Thymus (tissue), 11 donors: ENCODE measurements at regions not wholly inside any gene's neighbourhood (a gene's known extent, or its start where the extent isn't known, plus 50 kb on each side); places are given as distances from the start of the nearest gene placed in this dataset.
"Not testable (repeated sequence)": the region's sequence is repeated elsewhere in the genome, so short reads cannot be mapped to it uniquely, and the experiment has no call there.

Experiments used
- DNase-seq, 9 donors: peaks; one replicate each; pipeline ENCODE4 v3.0.0-alpha.2; 2013; ENCODE audit warnings: low spot score in 9 of 9, low read depth in 6 of 9, missing footprints in 1 of 9
- H3K27ac ChIP-seq, 2 donors: one replicate each; pipeline ENCODE4 v1.5.1; 2013; ENCODE audit warnings: control low read depth in 1 of 2, low read depth in 1 of 2, low read length in 1 of 2, mild to moderate bottlenecking in 1 of 2, moderate library complexity in 1 of 2
- H3K27me3 ChIP-seq, 2 donors: one replicate each; pipeline ENCODE4 v1.5.1; 2013; ENCODE audit warnings: low read length in 1 of 2; ENCODE audit not compliant: control insufficient read depth in 2 of 2, insufficient read depth in 1 of 2
- H3K36me3 ChIP-seq, 2 donors: one replicate each; pipeline ENCODE4 v1.5.1; 2013; ENCODE audit warnings: low read length in 1 of 2, mild to moderate bottlenecking in 1 of 2, moderate library complexity in 1 of 2; ENCODE audit not compliant: control insufficient read depth in 2 of 2, insufficient read depth in 2 of 2
- H3K4me1 ChIP-seq, 2 donors: one replicate each; pipeline ENCODE4 v1.5.1; 2013; ENCODE audit warnings: low read length in 2 of 2; ENCODE audit not compliant: control insufficient read depth in 2 of 2, insufficient read depth in 2 of 2
- H3K4me3 ChIP-seq, 2 donors: one replicate each; pipeline ENCODE4 v1.5.1; 2013; ENCODE audit warnings: low read length in 2 of 2, control low read depth in 1 of 2, mild to moderate bottlenecking in 1 of 2
- H3K9me3 ChIP-seq, 2 donors: one replicate each; pipeline ENCODE4 v1.5.1; 2013; ENCODE audit warnings: low read length in 1 of 2, mild to moderate bottlenecking in 1 of 2; ENCODE audit not compliant: control insufficient read depth in 2 of 2, insufficient read depth in 1 of 2
- WGBS: extraction: QIAGEN DNeasy Blood & Tissue Kit; methylation state at CpG from one replicate; pipeline ENCODE4 v1.1.7; 2013; 5-methylcytosine and 5-hydroxymethylcytosine counted together
- donor health status: healthy.

- no peaks in the 10 kb centered on the region for H3K27me3 ChIP-seq
- no peaks in the 10 kb centered on the region for H3K9me3 ChIP-seq
- H3K27ac ChIP-seq: no peak overlapping the region
- H3K36me3 ChIP-seq: no peaks in the 10 kb centered on the region
- 95% methylated on average over 9 of the region's 9 CpGs for WGBS
- no peak for DNase-seq
- H3K4me1 ChIP-seq: no peaks in the 10 kb centered on the region
- H3K4me3 ChIP-seq: no peak overlapping the region
Measured at GRCh38 chrX:124426288-124427169, 80.2 kb downstream of the SH2D1A start.

- H3K9me3 ChIP-seq: no peaks in the 10 kb centered on the region
- H3K4me3 ChIP-seq: no peak overlapping the region
- H3K4me1 ChIP-seq: no peaks in the 10 kb centered on the region
- 49% methylated on average over 2 of the region's 2 CpGs for WGBS
- H3K27me3 ChIP-seq: no peaks in the 10 kb centered on the region
- no peaks in the 10 kb centered on the region for H3K36me3 ChIP-seq
- DNase-seq: no peak
- no peak overlapping the region for H3K27ac ChIP-seq
Measured at GRCh38 chrX:124433186-124433585, 86.8 kb downstream of the SH2D1A start.

DNA sequence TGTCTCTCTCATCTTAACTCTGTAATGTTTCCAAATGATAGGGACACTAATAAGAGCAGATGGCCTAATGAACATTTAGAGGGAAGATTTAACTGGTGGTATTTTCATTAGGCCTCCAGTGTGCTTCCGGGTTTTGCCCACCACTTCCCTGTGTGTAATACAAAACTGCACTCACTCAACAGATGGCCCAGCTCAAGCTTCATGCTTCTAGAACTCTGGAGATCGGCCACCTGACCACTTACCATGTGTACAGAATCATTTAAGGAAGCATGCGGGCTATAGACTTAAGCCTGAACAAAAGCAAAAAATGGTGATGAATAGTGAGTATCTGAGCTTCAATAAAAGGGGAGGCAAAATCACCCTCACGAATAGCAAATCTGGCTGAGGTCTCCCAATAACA, 89.3 kb downstream of the SH2D1A start:
- H3K9me3 ChIP-seq: no peaks in the 10 kb centered on the region
- H3K36me3 ChIP-seq: no peaks in the 10 kb centered on the region
- H3K4me1 ChIP-seq: no peaks in the 10 kb centered on the region
- no peak for DNase-seq
- no peak overlapping the region for H3K4me3 ChIP-seq
- no peak overlapping the region for H3K27ac ChIP-seq
- no peaks in the 10 kb centered on the region for H3K27me3 ChIP-seq
- 98% methylated on average over 4 of the region's 4 CpGs for WGBS

GRCh38 chrX:124440695-124441094, 94.3 kb downstream of the SH2D1A start:
- DNase-seq: no peak
- Histone ChIP-seq H3K27me3 (no peaks in the 10 kb centered on the region), H3K9me3 (no peaks in the 10 kb centered on the region), H3K27ac (no peak overlapping the region), H3K4me1 (no peaks in the 10 kb centered on the region), H3K4me3 (no peak overlapping the region), H3K36me3 (no peaks in the 10 kb centered on the region)
- WGBS: 90% methylated on average over 2 of the region's 2 CpGs

DNA sequence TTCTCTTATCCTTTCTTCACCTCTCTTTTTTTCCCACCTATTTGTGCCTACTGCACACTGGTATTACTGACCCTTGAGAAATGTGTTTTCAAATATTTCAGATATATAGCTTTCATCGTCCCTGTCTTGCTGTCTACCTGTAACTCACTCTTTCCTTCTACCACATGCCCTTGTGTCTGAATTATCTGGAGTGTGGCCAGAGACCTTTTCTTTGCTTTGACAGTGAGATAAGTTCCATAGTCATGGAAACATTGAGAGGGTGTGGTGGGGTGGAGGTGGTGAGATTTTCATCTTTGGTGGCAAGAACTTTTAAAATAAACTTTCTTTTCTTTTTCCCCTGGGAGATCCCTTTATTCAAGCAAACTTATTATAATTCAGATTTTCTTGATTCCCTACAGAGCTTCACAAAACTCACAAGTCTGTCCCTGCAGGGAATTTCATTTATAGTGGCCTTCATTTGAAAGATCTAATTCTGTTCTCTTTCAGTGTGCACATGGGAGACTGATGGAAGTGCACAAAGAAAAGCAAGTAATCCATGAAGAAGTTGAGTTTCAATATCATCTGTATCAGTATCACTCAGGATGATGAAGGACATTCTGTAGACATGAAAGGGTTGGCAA, 95.7 kb downstream of the SH2D1A start:
- Histone ChIP-seq H3K4me3 (no peak overlapping the region), H3K4me1 (no peaks in the 10 kb centered on the region), H3K9me3 (no peaks in the 10 kb centered on the region), H3K27me3 (no peaks in the 10 kb centered on the region), H3K36me3 (no peaks in the 10 kb centered on the region), H3K27ac (no peak overlapping the region)
- WGBS: 97% methylated on average over 1 of the region's 1 CpG
- DNase-seq: no peak

DNA sequence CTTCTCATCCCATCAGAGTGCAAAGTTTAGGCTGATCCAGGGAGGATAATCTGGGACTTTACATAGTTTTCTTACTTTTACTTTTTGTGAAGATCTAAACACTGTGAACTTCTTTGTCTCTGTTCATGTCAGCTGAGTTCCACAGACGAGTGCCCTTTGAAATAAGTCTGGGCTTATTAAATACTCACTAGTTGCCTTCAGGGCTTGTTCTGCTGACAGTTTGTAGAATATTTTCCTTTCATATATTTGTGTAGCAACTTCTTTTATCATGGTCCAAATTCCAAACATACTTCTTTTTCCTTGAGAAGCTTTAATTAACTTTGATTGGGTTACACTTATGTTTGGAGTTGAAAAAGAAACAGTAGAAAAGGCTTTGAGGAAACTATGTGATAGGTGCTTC, 109.6 kb downstream of the SH2D1A start:
- DNase-seq: no peak
- WGBS: 93% methylated on average over 1 of the region's 1 CpG
- Histone ChIP-seq H3K36me3 (no peaks in the 10 kb centered on the region), H3K4me1 (no peaks in the 10 kb centered on the region), H3K27me3 (no peaks in the 10 kb centered on the region), H3K9me3 (no peaks in the 10 kb centered on the region), H3K27ac (no peak overlapping the region), H3K4me3 (no peak overlapping the region)

DNA sequence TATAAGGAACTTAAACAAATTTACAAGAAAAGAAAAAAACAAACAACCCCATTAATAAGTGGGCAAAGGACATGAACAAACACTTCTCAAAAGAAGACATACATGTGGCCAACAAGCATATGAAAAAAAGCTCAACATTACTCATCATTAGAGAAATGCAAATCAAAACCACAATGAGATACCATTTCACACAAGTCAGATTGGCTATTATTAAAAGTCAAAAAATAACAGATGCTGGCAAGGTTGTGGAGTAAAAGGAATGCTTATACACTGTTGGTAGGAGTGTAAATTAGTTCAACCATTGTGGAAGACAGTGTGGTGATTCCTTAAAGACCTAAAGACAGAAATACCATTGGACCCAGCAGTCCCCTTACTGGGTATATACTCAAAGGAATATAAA, 113.5 kb downstream of the SH2D1A start:
- DNase-seq, H3K4me1 ChIP-seq, H3K9me3 ChIP-seq, H3K4me3 ChIP-seq, H3K36me3 ChIP-seq, H3K27me3 ChIP-seq, H3K27ac ChIP-seq: not testable (repeated sequence)

DNA sequence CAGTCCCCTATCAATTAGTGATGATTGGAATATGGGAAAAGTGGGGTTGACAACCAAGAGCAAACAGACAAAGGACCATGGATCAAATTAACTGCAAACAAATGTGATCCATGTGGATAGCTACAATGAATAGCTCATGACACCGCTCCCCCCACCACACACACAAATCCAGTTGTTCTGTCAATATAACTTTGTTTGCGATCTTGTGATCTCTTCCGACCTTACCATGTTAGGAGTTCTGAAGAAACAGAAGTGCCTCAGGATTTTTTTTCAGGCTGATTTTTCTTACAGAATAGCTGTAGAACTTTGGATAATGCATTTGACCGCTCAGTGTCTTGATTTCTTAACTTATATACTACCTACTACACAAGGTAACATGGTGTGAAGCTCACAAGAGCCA, 116.6 kb downstream of the SH2D1A start:
- 95% methylated on average over 4 of the region's 4 CpGs for WGBS
- no peaks in the 10 kb centered on the region for H3K36me3 ChIP-seq
- DNase-seq: no peak
- H3K27me3 ChIP-seq: no peaks in the 10 kb centered on the region
- H3K4me1 ChIP-seq: no peaks in the 10 kb centered on the region
- no peak overlapping the region for H3K4me3 ChIP-seq
- no peak overlapping the region for H3K27ac ChIP-seq
- H3K9me3 ChIP-seq: no peaks in the 10 kb centered on the region

GRCh38 chrX:124467202-124467601, 120.8 kb downstream of the SH2D1A start:
- H3K36me3 ChIP-seq: no peaks in the 10 kb centered on the region
- no peak overlapping the region for H3K4me3 ChIP-seq
- no peaks in the 10 kb centered on the region for H3K27me3 ChIP-seq
- H3K9me3 ChIP-seq: no peaks in the 10 kb centered on the region
- no peak for DNase-seq
- no peak overlapping the region for H3K27ac ChIP-seq
- no peaks in the 10 kb centered on the region for H3K4me1 ChIP-seq
- 85% methylated on average over 4 of the region's 4 CpGs for WGBS
